DND-41 (cell line): ENCODE measurements at regions not wholly inside any gene's neighbourhood (a gene's known extent, or its start where the extent isn't known, plus 50 kb on each side); places are given as distances from the start of the nearest gene placed in this dataset.

ENCODE experiments used
- ATAC-seq: fragments of 200-7000 bp; cut with Tn5 transposase; 3 replicates; pipeline ENCODE4 v1.9.1; 2021; ENCODE audit warnings: low read depth; ENCODE audit not compliant: insufficient read depth
- DNase-seq: peaks from one replicate; pipeline ENCODE4 v3.0.0-alpha.2; 2020
- H2AFZ ChIP-seq: 2 replicates; pipeline ENCODE4 v1.6.0; 2012; ENCODE audit warnings: low read depth, low read length
- H3K27ac ChIP-seq: 2 replicates; pipeline ENCODE4 v1.5.1; 2012; ENCODE audit warnings: low read length, inconsistent platforms
- H3K27me3 ChIP-seq: fragments of 200-600 bp; sonication (generic); 2 replicates; pipeline ENCODE4 v1.6.0; 2012; ENCODE audit warnings: low read length, mild to moderate bottlenecking, inconsistent platforms; ENCODE audit not compliant: insufficient read depth, poor library complexity
- H3K36me3 ChIP-seq: 2 replicates; pipeline ENCODE4 v1.5.1; 2012; ENCODE audit warnings: low read length, inconsistent platforms; ENCODE audit not compliant: insufficient read depth
- H3K4me1 ChIP-seq: 2 replicates; pipeline ENCODE4 v1.5.1; 2012; ENCODE audit warnings: mild to moderate bottlenecking, low read length; ENCODE audit not compliant: insufficient read depth
- H3K4me2 ChIP-seq: 2 replicates; pipeline ENCODE4 v1.6.0; 2012; ENCODE audit warnings: mild to moderate bottlenecking, moderate library complexity, low read length, inconsistent platforms; ENCODE audit not compliant: insufficient read depth
- H3K4me3 ChIP-seq, 2 experiments: fragments of 200-600 bp in 1 of 2; shearing (Covaris generic) in 1 of 2; 2 replicates each; pipeline ENCODE4 v1.5.1; 2012 to 2016; ENCODE audit warnings: inconsistent platforms in 2 of 2, low read length in 2 of 2, mild to moderate bottlenecking in 2 of 2, low read depth in 1 of 2, moderate library complexity in 1 of 2
- H3K79me2 ChIP-seq: 2 replicates; pipeline ENCODE4 v1.6.0; 2012; ENCODE audit warnings: low read length, inconsistent platforms; ENCODE audit not compliant: insufficient read depth
- H3K9ac ChIP-seq: 2 replicates; pipeline ENCODE4 v1.6.0; 2012; ENCODE audit warnings: low read depth, mild to moderate bottlenecking, inconsistent platforms, low read length, moderate library complexity
- H3K9me3 ChIP-seq: 2 replicates; pipeline ENCODE4 v1.5.1; 2012; ENCODE audit warnings: low read length, moderate library complexity, mild to moderate bottlenecking, inconsistent platforms; ENCODE audit not compliant: insufficient read depth, severe bottlenecking
- H4K20me1 ChIP-seq: 2 replicates; pipeline ENCODE4 v1.6.0; 2012; ENCODE audit warnings: low read length; ENCODE audit not compliant: insufficient read depth
- EZH2 ChIP-seq: IDR thresholded peaks from 3 replicates; pipeline ENCODE4 v1.6.1; 2012; ENCODE audit warnings: borderline replicate concordance, low read depth, mild to moderate bottlenecking, moderate library complexity, low read length, inconsistent platforms; ENCODE audit not compliant: severe bottlenecking
- TF ChIP-seq, protein P1 (sequence below): IDR thresholded peaks from 2 replicates; pipeline ENCODE4 v1.5.1; 2012; ENCODE audit warnings: borderline replicate concordance, low read length, moderate library complexity, mild to moderate bottlenecking; ENCODE audit not compliant: poor library complexity, severe bottlenecking; ENCODE audit errors: extremely low read depth

GRCh38 chr4:32572366-32572765, 1852.2 kb downstream of the PCDH7 start:
- H2AFZ ChIP-seq, result no peak overlapping the region
- H4K20me1 ChIP-seq, result no peaks in the 10 kb centered on the region
- no peaks in the 10 kb centered on the region for H3K4me1 ChIP-seq
- no peak overlapping the region for H3K27ac ChIP-seq
- no peak overlapping the region for H3K4me2 ChIP-seq
- no peak for TF ChIP-seq EZH2
- TF ChIP-seq, protein P1, sequence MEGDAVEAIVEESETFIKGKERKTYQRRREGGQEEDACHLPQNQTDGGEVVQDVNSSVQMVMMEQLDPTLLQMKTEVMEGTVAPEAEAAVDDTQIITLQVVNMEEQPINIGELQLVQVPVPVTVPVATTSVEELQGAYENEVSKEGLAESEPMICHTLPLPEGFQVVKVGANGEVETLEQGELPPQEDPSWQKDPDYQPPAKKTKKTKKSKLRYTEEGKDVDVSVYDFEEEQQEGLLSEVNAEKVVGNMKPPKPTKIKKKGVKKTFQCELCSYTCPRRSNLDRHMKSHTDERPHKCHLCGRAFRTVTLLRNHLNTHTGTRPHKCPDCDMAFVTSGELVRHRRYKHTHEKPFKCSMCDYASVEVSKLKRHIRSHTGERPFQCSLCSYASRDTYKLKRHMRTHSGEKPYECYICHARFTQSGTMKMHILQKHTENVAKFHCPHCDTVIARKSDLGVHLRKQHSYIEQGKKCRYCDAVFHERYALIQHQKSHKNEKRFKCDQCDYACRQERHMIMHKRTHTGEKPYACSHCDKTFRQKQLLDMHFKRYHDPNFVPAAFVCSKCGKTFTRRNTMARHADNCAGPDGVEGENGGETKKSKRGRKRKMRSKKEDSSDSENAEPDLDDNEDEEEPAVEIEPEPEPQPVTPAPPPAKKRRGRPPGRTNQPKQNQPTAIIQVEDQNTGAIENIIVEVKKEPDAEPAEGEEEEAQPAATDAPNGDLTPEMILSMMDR, result no peak
- no peak overlapping the region for H3K4me3 ChIP-seq
- H3K9me3 ChIP-seq, result no peaks in the 10 kb centered on the region
- H3K79me2 ChIP-seq, result no peaks in the 10 kb centered on the region
- H3K36me3 ChIP-seq, result no peaks in the 10 kb centered on the region
- H3K27me3 ChIP-seq, result no peaks in the 10 kb centered on the region
- no peak overlapping the region for H3K9ac ChIP-seq
- ATAC-seq (no peak), DNase-seq (no peak)

DNA sequence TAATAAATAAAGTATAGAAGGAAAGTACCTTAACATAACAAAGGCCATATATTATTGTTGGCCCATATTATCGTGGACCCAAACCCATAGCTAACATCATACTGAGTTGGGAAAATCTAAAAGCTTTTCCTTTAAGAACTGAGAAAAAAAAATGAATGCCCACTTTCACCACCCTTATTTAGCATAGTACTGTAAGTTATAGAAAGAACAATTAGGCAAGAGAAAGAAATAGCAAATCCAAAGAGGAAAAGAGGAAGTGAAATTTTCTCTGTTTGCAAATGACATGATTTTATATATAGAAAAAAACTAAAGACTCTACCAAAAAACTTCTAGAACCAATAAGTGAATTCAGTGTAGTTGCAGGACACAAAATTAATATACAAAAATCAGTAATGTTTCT, 1854.6 kb downstream of the PCDH7 start:
- no peaks in the 10 kb centered on the region for H3K4me1 ChIP-seq
- H4K20me1 ChIP-seq, result no peaks in the 10 kb centered on the region
- no peak overlapping the region for H3K4me2 ChIP-seq
- no peak overlapping the region for H2AFZ ChIP-seq
- no peaks in the 10 kb centered on the region for H3K36me3 ChIP-seq
- no peak overlapping the region for H3K4me3 ChIP-seq
- no peaks in the 10 kb centered on the region for H3K79me2 ChIP-seq
- TF ChIP-seq, protein P1, result no peak
- no peak for TF ChIP-seq EZH2
- no peaks in the 10 kb centered on the region for H3K9me3 ChIP-seq
- no peak overlapping the region for H3K27ac ChIP-seq
- no peak overlapping the region for H3K9ac ChIP-seq
- ATAC-seq, result no peak
- H3K27me3 ChIP-seq, result no peaks in the 10 kb centered on the region
- no peak for DNase-seq

GRCh38 chr4:32589097-32589496, 1868.9 kb downstream of the PCDH7 start:
- Histone ChIP-seq H3K36me3 (no peaks in the 10 kb centered on the region), H3K4me3 (no peak overlapping the region), H3K27me3 (no peaks in the 10 kb centered on the region), H3K4me1 (no peaks in the 10 kb centered on the region), H3K4me2 (no peak overlapping the region), H3K9me3 (no peaks in the 10 kb centered on the region), H3K27ac (no peak overlapping the region), H2AFZ (no peak overlapping the region), H4K20me1 (no peaks in the 10 kb centered on the region), H3K79me2 (no peaks in the 10 kb centered on the region), H3K9ac (no peak overlapping the region)
- no peak for ATAC-seq
- DNase-seq, result no peak
- TF ChIP-seq, protein P1, result no peak
- no peak for TF ChIP-seq EZH2

GRCh38 chr4:32589853-32590252, 1869.7 kb downstream of the PCDH7 start:
- TF ChIP-seq EZH2, result no peak
- TF ChIP-seq, protein P1, result no peak
- Histone ChIP-seq H3K4me1 (no peaks in the 10 kb centered on the region), H3K79me2 (no peaks in the 10 kb centered on the region), H3K4me3 (no peak overlapping the region), H3K4me2 (no peak overlapping the region), H2AFZ (no peak overlapping the region), H3K36me3 (no peaks in the 10 kb centered on the region), H3K27me3 (no peaks in the 10 kb centered on the region), H3K9ac (no peak overlapping the region), H3K9me3 (no peaks in the 10 kb centered on the region), H4K20me1 (no peaks in the 10 kb centered on the region), H3K27ac (no peak overlapping the region)
- DNase-seq (no peak), ATAC-seq (no peak)
